SW 1271 (cell line): ENCODE measurements at regions not wholly inside any gene's neighbourhood (a gene's known extent, or its start where the extent isn't known, plus 50 kb on each side); places are given as distances from the start of the nearest gene placed in this dataset.
A peak's percentile ranks its signal among the peaks of the same experiment; 100 is the strongest.
"Not testable (repeated sequence)": the region's sequence is repeated elsewhere in the genome, so short reads cannot be mapped to it uniquely, and the experiment has no call there.

ENCODE experiments used
- DNase-seq, 2 experiments: peaks; one replicate each; lab custom pipeline; 2025; lab: John Stamatoyannopoulos, UW

- no peak for DNase-seq
Measured at GRCh38 chr7:79952399-79952798, 182.2 kb upstream of the GNAI1 start.

DNA sequence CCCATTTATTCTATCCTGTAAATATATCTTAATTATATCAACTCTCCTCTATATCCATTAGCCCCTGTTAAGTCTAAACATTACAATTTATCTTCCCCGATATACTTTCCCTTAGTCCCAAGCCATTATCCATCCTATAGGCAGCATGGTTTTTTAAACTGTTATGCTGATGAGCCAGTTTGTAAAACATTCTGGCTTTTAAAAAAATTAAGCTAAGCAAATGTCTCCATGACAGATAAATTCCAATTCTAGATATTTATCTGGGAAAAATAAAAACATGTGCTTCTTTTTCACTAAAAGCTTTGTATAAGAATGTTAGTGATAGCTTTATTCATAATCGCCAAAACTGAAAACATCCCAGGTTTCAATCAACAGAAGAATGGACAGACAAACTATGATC, 183.2 kb upstream of the GNAI1 start:
- DNase-seq = no peak

GRCh38 chr7:79949778-79950177, 184.9 kb upstream of the GNAI1 start:
- DNase-seq = no peak

DNA sequence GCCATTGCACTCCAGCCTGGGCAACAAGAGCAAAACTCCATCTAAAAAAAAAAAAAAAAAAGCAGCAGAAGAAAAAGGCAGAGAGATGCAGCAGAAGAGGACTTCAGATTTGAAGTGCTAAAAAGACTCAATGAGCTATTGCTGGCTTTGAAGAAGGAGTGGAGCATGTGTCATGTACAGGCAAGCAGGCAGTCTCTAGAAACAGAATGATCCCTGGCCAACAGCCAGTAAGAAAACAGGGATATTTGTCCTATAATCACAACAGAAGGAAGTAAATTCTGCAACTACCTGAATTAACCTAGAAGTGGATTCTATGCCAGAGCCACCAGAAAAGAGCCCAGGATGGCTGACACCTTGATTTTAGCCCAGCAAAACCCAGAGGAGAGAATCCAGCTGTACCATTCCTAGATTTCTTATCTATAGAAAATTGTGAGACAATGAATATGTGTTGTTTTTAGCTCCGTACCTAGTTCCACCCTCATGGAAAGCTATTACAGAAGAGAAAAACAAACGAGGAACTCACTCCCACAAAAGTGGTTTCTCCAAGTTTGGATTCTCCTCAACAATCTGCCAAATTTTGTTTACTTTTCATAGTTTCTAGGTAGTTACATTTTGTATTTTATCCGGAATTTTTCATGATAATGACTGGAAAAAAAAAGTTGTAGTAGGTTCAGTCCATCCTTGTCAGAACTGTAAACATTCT, 198.2 kb upstream of the GNAI1 start:
- DNase-seq = no peak

GRCh38 chr7:79934727-79935126, 199.9 kb upstream of the GNAI1 start:
- DNase-seq = no peak

DNA sequence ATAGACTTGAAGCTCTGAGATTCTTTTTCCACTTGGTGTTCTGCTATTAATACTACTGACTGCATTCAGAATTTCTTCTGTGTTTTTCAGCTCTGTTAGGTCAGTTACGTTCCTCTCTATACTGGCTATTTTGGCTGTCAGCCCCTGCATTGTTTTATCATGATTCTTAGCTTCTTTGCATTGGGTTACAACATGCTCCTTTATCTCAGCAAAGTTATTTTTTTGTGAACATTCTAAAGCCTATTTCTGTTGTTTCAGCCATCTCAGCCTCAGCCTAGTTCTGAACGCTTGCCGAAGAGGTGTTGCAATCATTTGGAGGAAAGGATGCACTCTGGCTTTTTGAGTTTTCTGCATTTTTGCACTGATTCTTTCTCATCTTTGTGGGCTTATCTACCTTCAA, 201.5 kb upstream of the GNAI1 start:
- no peak for DNase-seq

DNA sequence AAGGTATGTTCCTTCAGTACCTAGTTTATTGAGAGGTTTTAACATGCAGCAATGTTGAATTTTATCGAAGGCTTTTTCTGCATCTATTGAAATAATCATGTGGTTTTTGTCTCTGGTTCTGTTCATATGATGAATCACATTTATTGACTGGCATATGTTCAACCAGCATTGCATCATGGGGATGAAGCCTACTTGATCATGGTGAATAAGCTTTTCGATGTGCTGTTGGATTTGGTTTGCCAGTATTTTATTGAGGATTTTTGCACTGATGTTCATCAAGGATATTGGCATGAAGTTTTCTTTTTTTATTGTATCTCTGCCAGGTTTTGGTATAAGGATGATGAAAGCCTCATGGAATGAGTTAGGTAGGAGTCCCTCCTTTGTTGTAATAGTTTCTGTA, 204.0 kb upstream of the GNAI1 start:
- DNase-seq = no peak

GRCh38 chr7:79927116-79927515, 207.5 kb upstream of the GNAI1 start:
- DNase-seq = no peak

DNA sequence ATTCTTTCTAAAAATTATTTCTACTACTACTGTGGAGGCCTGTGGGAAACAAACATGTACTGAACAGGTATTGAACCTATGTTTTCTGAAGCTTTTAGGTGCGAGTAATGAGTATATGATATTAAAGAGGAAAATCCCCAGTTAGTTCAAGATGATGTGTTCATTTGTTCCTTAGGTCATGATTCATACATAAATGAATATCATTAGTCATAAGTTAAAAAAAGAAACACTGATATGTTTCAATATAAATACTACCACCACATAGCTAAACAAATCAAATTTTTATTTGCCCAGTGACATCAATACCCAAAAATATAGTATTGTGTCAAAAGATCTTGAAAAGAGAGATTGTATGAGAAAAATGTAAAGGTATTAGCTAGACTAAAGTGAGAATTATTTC, 210.7 kb upstream of the GNAI1 start:
- no peak for DNase-seq

- no peak for DNase-seq
Measured at GRCh38 chr7:79922894-79923293, 211.7 kb upstream of the GNAI1 start.

- no peak for DNase-seq
Measured at GRCh38 chr7:79921976-79922375, 212.7 kb upstream of the GNAI1 start.

DNA sequence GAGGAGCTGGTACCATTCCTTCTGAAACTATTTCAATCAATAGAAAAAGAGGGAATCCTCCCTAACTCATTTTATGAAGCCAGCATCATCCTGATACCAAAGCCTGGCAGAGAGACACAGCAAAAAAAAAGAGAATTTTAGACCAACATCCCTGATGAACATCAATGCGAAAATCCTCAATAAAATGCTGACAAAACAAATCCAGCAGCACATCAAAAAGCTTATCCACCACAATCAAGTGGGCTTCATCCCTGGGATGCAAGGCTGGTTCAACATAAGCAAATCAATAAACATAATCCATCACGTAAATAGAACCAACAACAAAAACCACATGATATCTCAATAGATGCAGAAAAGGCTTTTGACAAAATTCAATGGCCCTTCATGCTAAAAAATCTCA, 216.0 kb upstream of the GNAI1 start:
- DNase-seq = not testable (repeated sequence)

DNA sequence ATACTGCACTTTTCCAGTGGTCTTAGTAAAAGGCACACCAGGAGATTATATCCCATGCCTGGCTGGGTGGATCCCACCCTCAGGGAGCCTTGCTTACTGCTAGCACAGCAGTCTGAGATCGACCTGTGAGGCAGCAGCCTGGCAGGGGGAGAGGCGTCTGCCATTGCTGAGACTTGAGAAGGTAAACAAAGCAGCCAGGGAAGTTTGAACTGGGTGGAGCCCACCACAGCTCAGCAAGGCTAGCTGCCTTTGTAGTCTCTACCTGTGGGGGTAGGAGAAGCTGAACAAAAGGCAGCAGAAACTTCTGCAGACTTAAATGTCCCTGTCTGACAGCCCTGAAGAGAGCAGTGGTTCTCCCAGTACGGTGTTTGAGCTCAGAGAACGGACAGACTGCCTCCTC, 219.3 kb upstream of the GNAI1 start:
- DNase-seq = not testable (repeated sequence)

- no peak for DNase-seq
Measured at GRCh38 chr7:79912213-79912633, 222.4 kb upstream of the GNAI1 start.

DNA sequence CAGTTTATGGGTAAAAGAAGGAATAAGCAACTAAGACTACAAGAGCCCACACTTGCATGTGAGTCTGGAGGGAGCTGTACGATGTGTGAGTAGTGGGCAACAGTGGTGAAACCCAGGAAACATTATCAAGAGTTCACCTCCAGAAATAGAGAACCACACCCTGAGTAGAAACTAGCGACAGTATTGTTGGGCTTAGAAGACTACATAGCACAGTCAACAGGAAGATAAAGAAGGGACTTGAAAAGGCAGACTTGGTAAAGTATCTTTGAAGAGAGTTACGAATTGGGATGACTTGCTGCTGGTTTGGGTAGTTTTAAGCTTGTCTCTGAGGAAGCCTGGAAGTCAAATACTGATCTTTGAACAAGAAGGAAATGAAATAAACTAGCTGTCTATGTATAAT, 223.2 kb upstream of the GNAI1 start:
- DNase-seq = no peak

GRCh38 chr7:79909176-79909575, 225.5 kb upstream of the GNAI1 start:
- DNase-seq = no peak

DNA sequence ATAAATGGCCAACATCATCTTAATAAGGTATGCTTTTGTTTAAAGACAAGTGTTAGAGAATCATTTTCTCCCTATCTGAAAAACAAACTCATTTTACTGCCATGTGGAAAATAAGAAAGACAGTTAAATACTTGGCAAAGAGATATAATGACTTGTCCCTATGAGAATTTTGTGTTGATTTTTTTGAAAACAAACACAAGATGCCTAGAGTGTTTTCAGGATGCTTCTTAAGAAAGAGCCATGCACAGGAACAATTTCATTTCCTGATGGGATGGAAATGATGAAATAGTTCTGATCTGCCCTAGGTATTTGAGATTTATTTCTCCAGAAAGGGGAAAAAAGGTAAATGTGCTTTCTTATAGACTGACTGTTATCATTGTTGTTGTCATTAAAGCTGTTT, 237.5 kb upstream of the GNAI1 start:
- no peak for DNase-seq

DNA sequence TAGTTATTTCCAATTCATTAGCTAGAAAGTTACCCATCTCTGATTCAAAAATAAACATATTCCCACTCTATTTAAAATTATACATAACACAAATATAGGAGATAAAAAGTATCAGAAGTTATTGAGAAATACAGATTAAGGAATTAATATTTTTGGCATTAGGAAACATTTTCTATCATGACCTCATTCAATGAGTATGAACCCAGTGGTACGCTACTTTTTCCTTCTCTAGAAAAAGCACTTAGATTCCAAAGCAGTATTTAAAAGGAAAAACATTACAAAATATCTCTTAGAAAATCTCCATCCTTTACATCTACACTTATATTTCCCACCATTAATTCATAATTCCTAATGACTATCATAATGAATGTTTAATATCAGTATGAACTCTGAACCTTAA, 240.6 kb upstream of the GNAI1 start:
- DNase-seq = no peak

GRCh38 chr7:79882922-79883321, 251.7 kb upstream of the GNAI1 start:
- DNase-seq = no peak

DNA sequence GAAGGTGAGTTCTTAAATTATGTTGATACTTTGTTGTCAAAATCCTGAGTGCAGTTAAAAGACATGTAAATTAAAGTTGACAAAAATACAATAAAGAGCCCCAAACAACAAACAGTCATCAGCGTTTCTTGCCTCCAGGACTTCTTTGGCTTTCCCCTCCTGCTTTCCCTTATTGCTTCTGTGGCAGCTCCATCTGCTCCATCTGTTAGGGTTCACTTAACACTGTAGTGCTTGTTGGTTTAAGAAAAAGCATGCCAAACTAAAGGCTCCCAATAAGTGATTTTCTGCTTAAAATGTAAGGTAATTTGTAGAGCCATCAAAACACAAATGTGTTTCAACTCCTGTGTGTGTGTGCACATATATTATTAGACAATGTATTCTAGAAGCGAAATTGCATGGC, 254.3 kb upstream of the GNAI1 start:
- DNase-seq = no peak

DNA sequence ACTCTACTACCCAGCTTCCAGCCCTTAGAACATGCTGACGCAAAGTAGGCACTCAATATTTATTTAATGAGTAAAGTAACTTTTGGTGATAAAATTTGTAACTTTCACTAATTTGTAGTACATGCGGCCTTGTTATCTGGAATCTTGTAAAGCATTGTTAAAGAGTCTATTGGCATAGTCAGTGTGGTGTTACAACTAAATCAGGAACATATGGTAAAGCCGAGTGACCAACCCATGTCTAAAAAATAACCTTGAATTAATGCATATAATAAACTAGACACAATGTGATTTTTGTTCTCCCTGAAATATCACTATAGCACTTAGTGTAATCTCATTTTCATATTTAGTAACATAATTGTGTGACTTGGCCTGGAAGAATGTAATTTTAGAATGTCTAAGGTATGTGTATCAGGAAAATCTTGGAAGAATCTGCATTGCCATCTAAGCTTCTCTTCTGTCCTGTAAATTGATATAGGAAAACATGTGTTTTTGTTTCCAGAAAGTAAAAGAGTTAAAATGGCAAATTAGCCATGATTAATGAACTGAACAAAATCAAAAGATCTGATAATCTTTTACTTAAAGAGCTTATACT, 256.7 kb upstream of the GNAI1 start:
- DNase-seq = no peak

GRCh38 chr7:79876848-79877252, 257.8 kb upstream of the GNAI1 start:
- peak in 1 of 2 experiments; percentile 14 for DNase-seq

- DNase-seq = no peak
Measured at GRCh38 chr7:79874797-79875196, 259.8 kb upstream of the GNAI1 start.

GRCh38 chr7:79872176-79872575, 262.5 kb upstream of the GNAI1 start:
- no peak for DNase-seq
